ENCODE measurements at regions not wholly inside any gene's neighbourhood (a gene's known extent, or its start where the extent isn't known, plus 50 kb on each side); places are given as distances from the start of the nearest gene placed in this dataset.
"Not testable (repeated sequence)": the region's sequence is repeated elsewhere in the genome, so short reads cannot be mapped to it uniquely, and the experiment has no call there.

DNA sequence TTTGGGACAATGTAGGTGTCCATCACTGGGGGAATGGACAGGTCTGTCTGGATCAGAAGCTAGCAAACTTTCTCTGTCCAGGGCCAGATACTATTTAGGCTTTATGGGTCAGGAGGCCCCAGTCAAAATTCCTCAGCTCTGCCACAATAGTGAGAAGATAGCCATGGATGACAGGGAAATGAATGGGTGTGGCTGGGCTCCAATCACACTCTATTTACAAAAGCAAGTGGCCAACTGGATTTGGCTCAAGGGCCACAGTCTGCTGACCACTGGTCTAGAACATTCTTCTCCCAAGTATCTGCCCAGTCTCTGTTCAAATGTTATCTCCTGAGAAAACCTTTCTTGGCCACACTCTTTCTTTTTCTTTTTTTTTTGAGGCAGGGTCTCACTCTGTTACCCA lies 339.9 kb downstream of the SOX9 start:
- Mint-ChIP-seq H3K9me3 (no peaks in the 10 kb centered on the region), H3K27me3 (no peaks in the 10 kb centered on the region), H3K4me3 (no peak overlapping the region), H3K27ac (no peak overlapping the region), H3K36me3 (ENCODE audit: low read depth) (no peaks in the 10 kb centered on the region), H3K4me1 (no peaks in the 10 kb centered on the region)
- ChIA-PET POLR2A (no interaction called here), CTCF (no interaction called here)
- no peak for DNase-seq

DNA sequence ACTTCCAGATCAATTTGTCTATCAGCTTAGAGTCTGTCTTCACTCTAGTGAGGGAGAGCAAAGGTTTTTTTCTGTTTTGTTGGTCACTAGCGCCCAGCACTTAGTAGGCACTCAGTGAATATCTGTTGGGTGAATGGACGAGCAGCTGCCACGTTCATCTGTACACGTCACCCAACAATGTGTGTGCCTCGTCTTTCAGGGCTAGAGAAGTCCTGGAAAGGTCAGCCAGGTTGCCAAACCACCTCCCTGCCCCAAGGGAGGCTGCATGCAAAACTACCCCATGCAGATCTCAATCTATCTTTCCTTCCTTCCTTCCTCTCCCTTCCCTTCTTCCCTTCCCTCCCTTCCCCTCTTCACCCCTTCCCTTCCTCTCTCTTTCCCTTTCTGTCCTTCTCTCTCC lies 340.9 kb downstream of the SOX9 start:
- Mint-ChIP-seq H3K4me1 (no peaks in the 10 kb centered on the region), H3K27me3 (no peaks in the 10 kb centered on the region), H3K36me3 (ENCODE audit: low read depth) (no peaks in the 10 kb centered on the region), H3K4me3 (no peak overlapping the region), H3K27ac (no peak overlapping the region), H3K9me3 (no peaks in the 10 kb centered on the region)
- DNase-seq, result no peak
- CTCF ChIA-PET, result no interaction called here
- POLR2A ChIA-PET, result no interaction called here

DNA sequence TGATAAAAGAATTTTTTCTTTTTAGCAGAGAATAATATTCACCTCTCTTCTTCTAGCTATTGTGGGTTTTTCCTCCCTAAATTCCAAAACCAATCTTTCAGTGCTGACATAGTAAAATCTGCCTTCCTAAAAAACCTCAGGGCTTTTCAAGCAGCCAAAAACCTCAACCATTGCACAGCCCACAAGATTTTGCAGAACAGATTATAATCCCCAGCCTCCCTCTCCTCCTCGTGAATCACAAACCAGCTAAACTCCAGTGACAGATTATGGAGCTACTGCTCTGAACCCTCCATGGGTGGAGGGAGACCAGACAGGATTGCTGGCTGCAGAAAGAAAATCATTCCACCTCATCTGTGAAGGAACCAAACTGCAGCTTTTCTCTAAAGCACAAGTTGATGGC lies 341.6 kb downstream of the SOX9 start:
- DNase-seq, result no peak
- Mint-ChIP-seq H3K4me1 (no peaks in the 10 kb centered on the region), H3K27ac (no peak overlapping the region), H3K9me3 (no peaks in the 10 kb centered on the region), H3K4me3 (no peak overlapping the region), H3K27me3 (no peaks in the 10 kb centered on the region), H3K36me3 (ENCODE audit: low read depth) (no peaks in the 10 kb centered on the region)
- ChIA-PET CTCF (no interaction called here), POLR2A (no interaction called here)

DNA sequence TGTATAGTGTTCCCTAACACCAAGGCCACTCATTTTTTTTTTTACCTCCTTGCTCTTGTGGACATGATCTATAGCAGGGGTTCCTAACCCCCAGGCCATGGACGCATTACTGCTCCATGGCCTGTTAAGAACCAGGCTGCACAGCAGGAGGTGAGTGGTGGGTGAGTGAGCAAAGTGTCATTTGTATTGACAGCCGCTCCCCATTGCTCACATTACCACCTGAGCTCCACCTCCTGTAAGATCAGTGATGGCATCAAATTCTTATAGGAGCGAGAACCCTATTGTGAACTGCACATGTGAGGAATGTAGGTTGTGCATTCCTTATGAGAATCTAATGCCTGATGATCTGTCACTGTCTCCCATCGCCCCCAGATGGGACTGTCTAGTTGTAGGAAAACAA lies 342.0 kb downstream of the SOX9 start:
- H3K27ac Mint-ChIP-seq, result no peak overlapping the region

DNA sequence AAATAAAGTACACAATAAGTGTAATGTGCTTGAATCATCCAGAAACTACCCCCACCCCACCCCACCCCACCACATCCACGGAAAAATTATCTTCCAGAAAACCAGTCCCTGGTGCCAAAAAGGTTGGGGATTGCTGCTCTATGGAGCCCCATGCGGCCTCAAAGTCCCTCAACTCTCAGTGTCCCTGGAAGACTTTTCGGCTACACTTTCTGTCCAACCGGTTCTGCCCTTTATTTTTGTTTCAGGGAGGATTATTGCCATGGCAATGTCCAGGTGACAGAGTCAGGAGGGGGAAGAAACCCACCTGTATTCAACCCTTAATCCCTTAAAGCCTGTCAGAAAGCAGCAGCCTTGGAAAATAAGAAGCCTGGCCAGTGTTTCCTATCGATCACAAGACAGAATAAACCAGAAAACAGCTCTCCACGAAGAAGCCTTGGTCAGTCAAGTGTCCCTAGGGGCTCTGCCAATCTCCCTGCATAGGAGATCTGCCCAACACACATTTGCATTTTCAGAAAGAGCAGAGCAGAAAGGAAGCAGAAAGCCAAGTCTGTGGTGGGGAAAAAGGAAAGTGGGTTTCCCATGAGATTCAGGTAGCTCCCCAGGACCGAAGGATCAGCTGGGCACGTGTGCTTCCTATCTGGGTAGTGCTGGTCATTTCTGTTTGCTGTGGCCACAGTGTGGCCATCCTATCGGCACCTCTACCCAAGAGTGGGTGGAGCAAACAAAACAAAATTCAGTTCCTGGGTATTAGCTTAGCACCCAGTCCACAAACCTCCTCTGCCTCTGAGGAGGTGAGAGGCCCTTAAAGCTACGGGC lies 342.7 kb downstream of the SOX9 start:
- DNase-seq, result no peak
- ChIA-PET POLR2A (no interaction called here), CTCF (no interaction called here)
- H3K4me1 Mint-ChIP-seq, result no peaks in the 10 kb centered on the region
- H3K9me3 Mint-ChIP-seq, result no peaks in the 10 kb centered on the region
- H3K27ac Mint-ChIP-seq, result no peak overlapping the region
- H3K4me3 Mint-ChIP-seq, result no peak overlapping the region
- no peaks in the 10 kb centered on the region for H3K27me3 Mint-ChIP-seq
- no peaks in the 10 kb centered on the region for H3K36me3 Mint-ChIP-seq (ENCODE audit: low read depth)

More for the DNA sequence above, 342.0 kb downstream of the SOX9 start:
- no peak for DNase-seq
- no peaks in the 10 kb centered on the region for H3K9me3 Mint-ChIP-seq
- no peaks in the 10 kb centered on the region for H3K36me3 Mint-ChIP-seq (ENCODE audit: low read depth)
- CTCF ChIA-PET, result no interaction called here
- H3K4me3 Mint-ChIP-seq, result no peak overlapping the region
- POLR2A ChIA-PET, result no interaction called here
- H3K27me3 Mint-ChIP-seq, result no peaks in the 10 kb centered on the region
- H3K4me1 Mint-ChIP-seq, result no peaks in the 10 kb centered on the region

DNA sequence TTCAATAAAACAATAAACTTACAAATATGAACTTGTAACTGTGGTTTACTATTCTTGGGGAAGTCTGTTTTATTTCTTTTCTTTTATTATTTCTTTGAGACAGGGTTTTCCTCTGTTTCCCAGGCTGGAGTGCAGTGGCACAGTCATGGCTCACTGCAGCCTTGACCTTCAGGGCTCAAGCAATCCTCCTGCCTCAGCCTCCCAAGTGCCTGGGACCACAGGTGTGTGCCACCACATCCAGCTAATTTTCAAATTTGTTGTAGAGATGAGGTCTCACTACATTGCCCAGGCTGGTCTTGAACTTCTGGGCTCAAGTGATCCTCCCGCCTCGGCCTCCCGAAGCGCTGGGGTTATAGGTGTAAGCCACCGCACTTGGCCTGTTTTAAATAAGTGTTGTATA lies 343.4 kb downstream of the SOX9 start:
- CTCF ChIA-PET; H3K27me3 Mint-ChIP-seq; POLR2A ChIA-PET; H3K27ac Mint-ChIP-seq; H3K4me3 Mint-ChIP-seq; H3K9me3 Mint-ChIP-seq; H3K36me3 Mint-ChIP-seq (ENCODE audit: low read depth); H3K4me1 Mint-ChIP-seq; DNase-seq: not testable (repeated sequence)

DNA sequence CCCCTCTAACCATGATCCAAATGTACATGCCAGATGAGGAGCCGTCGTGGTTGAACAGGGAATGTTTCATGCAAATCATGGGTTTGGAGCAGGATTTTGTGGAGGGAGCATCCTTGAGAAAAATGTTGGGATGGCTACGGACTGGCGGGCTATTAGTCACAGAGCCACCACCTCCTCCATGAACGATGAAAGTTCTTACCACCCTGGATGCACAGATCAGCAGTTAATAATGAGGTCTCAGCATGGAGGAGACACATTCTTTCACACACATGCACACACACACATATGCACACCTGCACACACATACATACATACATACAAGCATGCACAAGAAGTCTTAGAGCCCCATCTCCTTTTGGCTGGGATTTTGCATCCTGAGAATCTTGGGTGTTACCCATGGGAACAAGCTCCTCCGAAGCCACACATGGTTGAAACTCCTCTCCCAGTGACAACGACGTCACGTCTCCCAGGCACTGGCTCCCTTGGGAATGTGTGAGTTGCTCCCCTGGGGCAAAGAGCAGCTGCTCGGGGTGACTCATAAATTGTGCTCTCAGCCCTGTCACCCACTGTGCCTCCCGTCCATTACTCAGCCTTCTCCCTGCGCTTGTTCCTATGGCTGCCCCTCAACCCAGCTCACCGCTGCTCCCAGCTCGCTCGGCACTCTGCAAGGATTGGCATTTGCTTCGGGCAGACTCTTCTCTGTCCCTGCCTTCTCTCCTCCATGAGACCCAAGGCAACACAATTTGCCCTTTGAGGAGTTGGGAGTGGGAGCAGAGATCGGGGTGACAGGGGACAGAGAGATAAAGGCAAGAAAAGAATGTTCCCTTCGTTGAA lies 344.6 kb downstream of the SOX9 start:
- Mint-ChIP-seq H3K36me3 (ENCODE audit: low read depth) (no peaks in the 10 kb centered on the region), H3K4me3 (no peak overlapping the region), H3K4me1 (no peaks in the 10 kb centered on the region), H3K9me3 (no peaks in the 10 kb centered on the region), H3K27ac (no peak overlapping the region), H3K27me3 (no peaks in the 10 kb centered on the region)
- ChIA-PET POLR2A (no interaction called here), CTCF (no interaction called here)
- DNase-seq, result no peak

DNA sequence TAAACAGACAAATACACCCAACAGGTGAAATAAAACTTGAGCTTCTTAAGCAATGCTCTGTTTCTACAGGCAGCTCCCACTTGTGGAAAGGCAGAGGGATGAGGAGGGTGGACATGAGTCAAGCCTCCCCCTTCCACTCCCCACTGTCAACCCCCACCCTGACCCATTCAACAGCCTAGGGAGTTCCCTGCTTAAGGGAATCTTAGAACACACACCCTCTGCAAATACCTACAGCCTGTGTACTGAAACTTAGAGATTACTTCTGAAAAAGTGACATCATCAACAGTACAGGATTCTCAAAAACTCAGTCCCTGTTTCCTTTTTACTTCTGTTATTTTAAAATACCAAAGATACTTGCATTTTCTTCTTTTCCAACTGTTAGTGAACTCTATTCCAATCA lies 345.4 kb downstream of the SOX9 start:
- no peaks in the 10 kb centered on the region for H3K4me1 Mint-ChIP-seq
- no peaks in the 10 kb centered on the region for H3K27me3 Mint-ChIP-seq
- POLR2A ChIA-PET, result no interaction called here
- no peak for DNase-seq
- H3K9me3 Mint-ChIP-seq, result no peaks in the 10 kb centered on the region
- H3K4me3 Mint-ChIP-seq, result no peak overlapping the region
- no peaks in the 10 kb centered on the region for H3K36me3 Mint-ChIP-seq (ENCODE audit: low read depth)
- CTCF ChIA-PET, result no interaction called here
- H3K27ac Mint-ChIP-seq, result no peak overlapping the region

DNA sequence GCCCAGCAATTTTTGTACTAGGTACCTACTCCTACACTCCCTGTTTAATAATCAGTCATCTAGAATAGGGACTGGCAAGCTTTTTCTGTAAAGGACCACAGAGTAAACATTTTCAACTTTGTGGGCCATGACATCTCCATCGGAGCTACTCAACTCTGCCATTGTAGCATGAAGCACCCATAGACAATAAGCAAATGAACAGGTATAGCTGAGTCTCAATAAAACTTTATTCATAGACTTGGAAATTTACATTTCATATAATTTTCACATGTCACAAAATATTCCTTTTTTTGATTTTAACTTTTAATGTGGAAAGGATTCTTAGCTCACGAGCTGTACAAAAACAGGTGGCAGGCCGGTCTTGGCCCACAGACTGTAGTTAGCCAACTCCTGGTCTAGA lies 345.8 kb downstream of the SOX9 start:
- ChIA-PET CTCF (no interaction called here), POLR2A (no interaction called here)
- H3K36me3 Mint-ChIP-seq (ENCODE audit: low read depth), result no peaks in the 10 kb centered on the region
- H3K27ac Mint-ChIP-seq, result no peak overlapping the region
- H3K4me1 Mint-ChIP-seq, result no peaks in the 10 kb centered on the region
- H3K9me3 Mint-ChIP-seq, result no peaks in the 10 kb centered on the region
- H3K27me3 Mint-ChIP-seq, result no peaks in the 10 kb centered on the region
- no peak for DNase-seq
- no peak overlapping the region for H3K4me3 Mint-ChIP-seq

DNA sequence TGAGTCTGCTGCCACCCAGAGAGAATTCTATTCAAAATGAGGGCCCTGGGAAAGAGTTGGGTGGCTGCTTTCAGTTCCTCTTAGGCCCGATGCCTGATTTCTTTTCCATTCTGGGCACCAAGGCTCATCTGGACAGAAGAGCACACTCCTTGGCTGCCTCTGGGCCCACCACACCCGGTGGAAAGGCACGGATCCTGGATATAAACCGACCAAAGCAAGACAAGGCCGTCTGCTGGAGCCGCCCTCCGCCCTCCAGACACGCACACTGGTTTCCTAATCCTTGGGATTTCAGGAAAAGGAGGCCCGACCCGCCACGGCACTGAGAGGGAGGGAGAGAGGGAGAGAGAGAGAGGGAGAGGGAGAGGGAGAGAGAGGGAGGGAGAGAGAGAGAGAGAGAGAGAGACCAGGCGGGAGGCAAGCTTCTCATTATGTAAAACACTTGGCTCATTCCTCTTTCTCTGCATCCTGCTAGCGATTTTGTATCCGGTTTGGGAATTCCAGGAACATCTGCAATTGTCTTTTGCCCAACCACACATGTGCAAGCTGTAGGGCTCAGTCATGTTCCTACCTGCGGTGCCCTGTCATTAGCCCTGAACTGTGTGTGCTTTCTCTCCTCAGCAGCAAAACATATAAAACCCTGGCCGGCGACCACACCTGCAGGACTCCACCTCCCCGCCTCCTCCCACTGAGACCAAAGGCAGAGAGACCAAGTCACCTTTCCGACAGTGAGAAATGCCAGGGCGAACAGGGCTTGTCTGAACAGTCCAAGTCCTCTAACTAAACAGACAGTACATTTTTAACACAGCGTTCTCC lies 347.2 kb downstream of the SOX9 start:
- Mint-ChIP-seq H3K27me3 (no peaks in the 10 kb centered on the region), H3K36me3 (ENCODE audit: low read depth) (no peaks in the 10 kb centered on the region), H3K4me3 (no peak overlapping the region), H3K27ac (no peak overlapping the region), H3K4me1 (no peaks in the 10 kb centered on the region), H3K9me3 (no peaks in the 10 kb centered on the region)
- POLR2A ChIA-PET, result no interaction called here
- CTCF ChIA-PET, result interaction anchor here (0.6 kb wide), 1 partner anchor 260 kb away, joined by 5 read pairs; no protein-coding TSS in a partner anchor
- no peak for DNase-seq

DNA sequence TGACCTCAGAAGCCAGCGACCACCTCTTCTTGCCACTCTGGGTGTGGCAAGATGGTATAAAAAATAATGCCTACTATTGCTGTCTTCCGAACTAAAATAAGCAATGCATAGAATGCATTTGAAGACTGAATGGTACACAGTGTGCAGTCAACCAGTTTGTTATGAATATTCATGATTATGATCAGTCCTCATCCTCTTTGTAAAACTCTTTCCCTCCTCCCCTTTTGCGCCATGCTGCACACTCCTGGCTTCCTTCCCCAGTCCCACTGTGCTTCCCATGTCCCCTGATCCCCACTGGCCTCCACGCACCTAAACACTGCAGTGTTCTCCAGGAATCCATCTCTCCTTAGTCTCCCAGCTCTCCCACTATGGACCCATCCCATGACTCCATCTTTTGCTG lies 348.0 kb downstream of the SOX9 start:
- POLR2A ChIA-PET, result no interaction called here
- peaks cover under 1% of the 10 kb centered on the region for H3K9me3 Mint-ChIP-seq

DNA sequence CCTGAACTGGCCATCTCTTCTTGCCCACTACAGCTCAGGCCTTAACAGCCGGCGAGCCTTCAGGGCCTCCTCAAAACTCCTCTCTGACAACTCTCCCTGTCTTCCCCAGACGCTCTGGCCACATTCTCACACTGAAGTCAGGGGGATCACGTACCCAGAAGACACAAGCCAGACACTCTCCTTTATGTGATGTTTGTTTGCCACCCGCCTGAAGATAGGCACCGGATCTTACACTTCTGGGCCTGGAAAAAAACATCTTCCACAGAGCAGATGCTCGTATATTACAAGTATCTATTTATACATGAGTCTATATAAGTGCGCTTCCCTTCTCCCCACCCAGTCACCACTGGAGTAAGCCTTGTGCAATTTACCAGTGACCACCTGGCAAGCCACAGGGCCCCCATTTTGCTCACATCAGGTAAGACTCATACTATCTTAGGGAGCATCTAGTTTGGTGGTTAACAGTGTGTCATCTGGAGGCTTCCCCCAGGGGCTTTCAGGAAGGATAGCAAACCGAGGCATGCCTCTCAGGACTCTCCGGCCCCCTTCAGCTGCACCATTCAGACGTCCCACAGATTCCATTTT lies 349.4 kb downstream of the SOX9 start:
- Mint-ChIP-seq H3K4me1 (no peaks in the 10 kb centered on the region), H3K36me3 (ENCODE audit: low read depth) (no peaks in the 10 kb centered on the region), H3K27ac (no peak overlapping the region), H3K4me3 (no peak overlapping the region), H3K9me3 (peaks cover 2% of the 10 kb centered on the region), H3K27me3 (no peaks in the 10 kb centered on the region)
- DNase-seq, result no peak
- ChIA-PET POLR2A (no interaction called here), CTCF (no interaction called here)

More for the DNA sequence above, 348.0 kb downstream of the SOX9 start:
- no peaks in the 10 kb centered on the region for H3K4me1 Mint-ChIP-seq
- no peaks in the 10 kb centered on the region for H3K27me3 Mint-ChIP-seq
- CTCF ChIA-PET, result no interaction called here
- H3K27ac Mint-ChIP-seq, result no peak overlapping the region
- H3K36me3 Mint-ChIP-seq (ENCODE audit: low read depth), result no peaks in the 10 kb centered on the region
- H3K4me3 Mint-ChIP-seq, result no peak overlapping the region
- no peak for DNase-seq

DNA sequence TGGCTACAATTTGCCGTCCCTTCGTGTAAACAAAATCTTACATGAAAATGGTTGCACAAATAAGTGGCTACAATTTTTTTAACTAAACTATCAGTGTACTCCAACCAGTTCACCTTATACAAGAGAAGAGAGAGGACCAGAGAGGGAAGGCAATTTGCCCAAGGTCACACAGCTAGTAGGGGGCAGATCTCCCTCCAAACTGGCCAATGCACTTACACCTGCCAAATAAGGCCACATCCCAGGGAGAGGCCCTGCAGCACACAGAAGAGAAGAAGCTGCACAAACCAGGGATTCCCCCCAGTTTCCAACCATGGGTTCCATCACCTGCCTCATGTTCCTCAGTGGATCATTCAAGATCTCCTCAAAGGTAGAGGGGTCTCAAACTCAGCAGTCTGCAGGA lies 349.9 kb downstream of the SOX9 start:
- ChIA-PET POLR2A (no interaction called here), CTCF (no interaction called here)
- no peak for DNase-seq
- Mint-ChIP-seq H3K27ac (no peak overlapping the region), H3K9me3 (peaks cover 2% of the 10 kb centered on the region), H3K4me3 (no peak overlapping the region), H3K4me1 (no peaks in the 10 kb centered on the region), H3K27me3 (no peaks in the 10 kb centered on the region), H3K36me3 (ENCODE audit: low read depth) (no peaks in the 10 kb centered on the region)

All from activated CD4-positive, alpha-beta T cell treated with anti-CD3 and anti-CD28 coated beads, Interleukin-2, amount 10 ng/mL, durations not matched to agents 7 days and 5 days (primary cell).